HepG2 (cell line): ENCODE measurements at regions not wholly inside any gene's neighbourhood (a gene's known extent, or its start where the extent isn't known, plus 50 kb on each side); places are given as distances from the start of the nearest gene placed in this dataset.

Experiments used
- ATAC-seq: fragments of 200-7000 bp; cut with Tn5 transposase; 3 replicates; pipeline ENCODE4 v1.9.1; 2020; ENCODE audit warnings: mild to moderate bottlenecking, moderate library complexity
- BruUV-seq: library from RNA; stranded (reverse); fragments of 400-500 nt; replicated peaks from 2 replicates; lab custom pipeline; 2021; lab: Mats Ljungman, UMichigan
- CTCF ChIA-PET: fragments of 300-600 bp; formaldehyde crosslinking; extraction: SDS; loops from one replicate; lab custom pipeline; 2021; ENCODE audit warnings: low total read pairs, inconsistent platforms, low intra/inter-chr PET ratio; lab: Yijun Ruan, JAX
- POLR2A ChIA-PET: fragments of 350-600 bp; sonication (Branson Sonifier 250); formaldehyde crosslinking; loops from one replicate; lab custom pipeline; 2020; ENCODE audit warnings: antibody characterized with exemption, inconsistent platforms; lab: Yijun Ruan, JAX
- DNase-seq: peaks from one replicate; pipeline ENCODE4 v3.0.0-alpha.2; 2015; ENCODE audit warnings: low spot score
- FAIRE-seq: peaks from 3 replicates; lab custom pipeline; 2011; peaks lifted over from hg19 to GRCh38; lab: Jason Lieb, UNC
- H2AFZ ChIP-seq: one replicate; pipeline ENCODE4 v1.6.1; 2011; ENCODE audit warnings: low read length, inconsistent platforms
- H3K27ac ChIP-seq: fragments of 300-600 bp; 3 replicates; pipeline ENCODE4 v1.8.0; 2011; ENCODE audit warnings: mixed run types, mild to moderate bottlenecking, mixed read lengths, low read length, inconsistent platforms; ENCODE audit not compliant: insufficient read depth; ENCODE audit errors: extremely low read length
- H3K27me3 ChIP-seq, 2 experiments: fragments of 200-600 bp in 1 of 2; 2 replicates in 1 of 2; 3 replicates in 1 of 2; pipeline versions ENCODE4 v1.6.0 to v1.8.0; 2011; ENCODE audit warnings: low read length in 2 of 2, mild to moderate bottlenecking in 2 of 2, moderate library complexity in 2 of 2, inconsistent platforms in 1 of 2; ENCODE audit not compliant: insufficient read depth in 2 of 2, control insufficient read depth in 1 of 2
- H3K36me3 ChIP-seq, 2 experiments: fragments of 200-600 bp in 1 of 2; replicated peaks in 1 of 2; 2 replicates in 1 of 2; 3 replicates in 1 of 2; pipeline versions ENCODE4 v1.5.1 to v1.8.0; 2011; ENCODE audit warnings: low read length in 2 of 2, inconsistent platforms in 1 of 2; ENCODE audit not compliant: insufficient read depth in 2 of 2, control insufficient read depth in 1 of 2
- H3K4me1 ChIP-seq: 2 replicates; pipeline ENCODE4 v1.5.1; 2012; ENCODE audit warnings: low read length, inconsistent platforms; ENCODE audit not compliant: insufficient read depth
- H3K4me2 ChIP-seq: 2 replicates; pipeline ENCODE4 v1.6.0; 2011; ENCODE audit warnings: low read depth, low read length, inconsistent platforms
- H3K4me3 ChIP-seq, 3 experiments: fragments of 200-600 bp in 1 of 3; sonication (generic), shearing (Covaris generic) in 1 of 3; replicated peaks in 1 of 3; 2 replicates each; pipeline ENCODE4 v1.5.1; 2011 to 2016; ENCODE audit warnings: low read length in 3 of 3, inconsistent platforms in 2 of 3, low read depth in 2 of 3, mild to moderate bottlenecking in 2 of 3, control low read depth in 1 of 3, mixed read lengths in 1 of 3; ENCODE audit not compliant: insufficient read depth in 1 of 3
- H3K79me2 ChIP-seq: one replicate; pipeline ENCODE4 v1.6.1; 2011; ENCODE audit warnings: low read length, inconsistent platforms; ENCODE audit not compliant: insufficient read depth
- H3K9ac ChIP-seq: 2 replicates; pipeline ENCODE4 v1.6.0; 2011; ENCODE audit warnings: mild to moderate bottlenecking, low read depth, low read length, inconsistent platforms; ENCODE audit not compliant: insufficient read depth
- H3K9me3 ChIP-seq: 2 replicates; pipeline ENCODE4 v1.5.1; 2012; ENCODE audit warnings: mild to moderate bottlenecking, low read length
- H4K20me1 ChIP-seq: 2 replicates; pipeline ENCODE4 v1.6.0; 2011; ENCODE audit warnings: inconsistent platforms, mild to moderate bottlenecking, low read length, moderate library complexity; ENCODE audit not compliant: insufficient read depth
- CTCF ChIP-seq: sonication (generic); formaldehyde crosslinking; IDR thresholded peaks from 2 replicates; pipeline ENCODE4 v1.5.0; 2020; ENCODE audit warnings: mild to moderate bottlenecking, missing genetic modification reagents, moderate library complexity
- MATR3 ChIP-seq: sonication (generic); formaldehyde crosslinking; IDR thresholded peaks from 2 replicates; pipeline ENCODE4 v1.4.0; 2020; ENCODE audit warnings: missing genetic modification reagents
- SMC3 ChIP-seq: IDR thresholded peaks from 2 replicates; pipeline ENCODE4 v1.6.1; 2011; ENCODE audit warnings: low read length, improper control_type of control experiment
- SOX13 ChIP-seq, 3 experiments: fragments of 450-650 bp in 1 of 3; sonication (generic) in 1 of 3; formaldehyde crosslinking in 1 of 3; IDR thresholded peaks in 2 of 3; conservative IDR thresholded peaks in 1 of 3; 2 replicates each; pipeline versions ENCODE4 v1.5.0 to v1.6.1; 2016 to 2020; ENCODE audit warnings: antibody characterized with exemption in 1 of 3, mild to moderate bottlenecking in 1 of 3, missing compliant biosample characterization in 1 of 3, missing genetic modification reagents in 1 of 3, moderate library complexity in 1 of 3
- ZNF781 ChIP-seq: sonication (generic); formaldehyde crosslinking; IDR thresholded peaks from 2 replicates; pipeline ENCODE4 v1.5.1; 2020; ENCODE audit warnings: borderline replicate concordance, mild to moderate bottlenecking, missing genetic modification reagents; ENCODE audit errors: not compliant biosample characterization
- WGBS: methylation state at CpG from one replicate; pipeline ENCODE4 v1.1.6; 2017; ENCODE audit warnings: low lambda C conversion rate; 5-methylcytosine and 5-hydroxymethylcytosine counted together
- in situ Hi-C: cut with HindIII; loops from 2 replicates; pipeline ENCODE4 v1.10.0; 2017; ENCODE audit warnings: low pct_unique_long_range_greater_than_20kb; ENCODE audit not compliant: extremely low pct_ligation_motif_present
- intact Hi-C: fragments of 100-400 bp; cut with micrococcal nuclease; formaldehyde crosslinking; loops from one replicate; pipeline ENCODE4 v1.10.0; 2022; ENCODE audit not compliant: unreplicated experiment

GRCh38 chr9:92176068-92176799 lies 61.0 kb upstream of the SPTLC1 start:
- no peak overlapping the region for H3K4me3 ChIP-seq
- H3K27ac ChIP-seq, result no peak overlapping the region
- WGBS, result 52% methylated on average over 6 of the region's 9 CpGs

More at GRCh38 chr9:92176068-92176799, 61.0 kb upstream of the SPTLC1 start:
- H4K20me1 ChIP-seq, result no peaks in the 10 kb centered on the region
- DNase-seq, result no peak
- ChIA-PET POLR2A (no interaction called here), CTCF (no interaction called here)
- peaks cover 13% of the 10 kb centered on the region for H3K4me1 ChIP-seq
- in situ Hi-C loops, result no loop called here
- H3K4me2 ChIP-seq, result no peak overlapping the region
- no peak for FAIRE-seq
- TF ChIP-seq SOX13 (IDR thresholded peaks at IDR 0.05) (no peak), SOX13 (CRISPR knock-in tag; conservative IDR thresholded peaks at IDR 0.05 in 1 of 2, IDR thresholded peaks at IDR 0.05 in 1 of 2) (no peak), SMC3 (peak; percentile 7; the same call in 1 of the 2 replicates), MATR3 (CRISPR knock-in tag) (no peak), ZNF781 (CRISPR knock-in tag) (no peak), CTCF (peak; percentile 40; the same call in 1 of the 2 replicates)
- no peaks in the 10 kb centered on the region for H3K9me3 ChIP-seq
- intact Hi-C loops, result no loop called here
- peaks cover 3 to 43% of the 10 kb centered on the region in 2 experiments; a peak in 4 of 5 replicates for H3K27me3 ChIP-seq
- no TSS peak for BruUV-seq
- H2AFZ ChIP-seq, result no peak overlapping the region
- H3K9ac ChIP-seq, result no peak overlapping the region
- ATAC-seq, result peak; percentile 72
- H3K36me3 ChIP-seq, result no peaks in the 10 kb centered on the region
- H3K79me2 ChIP-seq, result no peaks in the 10 kb centered on the region
